ENCODE measurements at regions not wholly inside any gene's neighbourhood (a gene's known extent, or its start where the extent isn't known, plus 50 kb on each side); places are given as distances from the start of the nearest gene placed in this dataset.

DNA sequence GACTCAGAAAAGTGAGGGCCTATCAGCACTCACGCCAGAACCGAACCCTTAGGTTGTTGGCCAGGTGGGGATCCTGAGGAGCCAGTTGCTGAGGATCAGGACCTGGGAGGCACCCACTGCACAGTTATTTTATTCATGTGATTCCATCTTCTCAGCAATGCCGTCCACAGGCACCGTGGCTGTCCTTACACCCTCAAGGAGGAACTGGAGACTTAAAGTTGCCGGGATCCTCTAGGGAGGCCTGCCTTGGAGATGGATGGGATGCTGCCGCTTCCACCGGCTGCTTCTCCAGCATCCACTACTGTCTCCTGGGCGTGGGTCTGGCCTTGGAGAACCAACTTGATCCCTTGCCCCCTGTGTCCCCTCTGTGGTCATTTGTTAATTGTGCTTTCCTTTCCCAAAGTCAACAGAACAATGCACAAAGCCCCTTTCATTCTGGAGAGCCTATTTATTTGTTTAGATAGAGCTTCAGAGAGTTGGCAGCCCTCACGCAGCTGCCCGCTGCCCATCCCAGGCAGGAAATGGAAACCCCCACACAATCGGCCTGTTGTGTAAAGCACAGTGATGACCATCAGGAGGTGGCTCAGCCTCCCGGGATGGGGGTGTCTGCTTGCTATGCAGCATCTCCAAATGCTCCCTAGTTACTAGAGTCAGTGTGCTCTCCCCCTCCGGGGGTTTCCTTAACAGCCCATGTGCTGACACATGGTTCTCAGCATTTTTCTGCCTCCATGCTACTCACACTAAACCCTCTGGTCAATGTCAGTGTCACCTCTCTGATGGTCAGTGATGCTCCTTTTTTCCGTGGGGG, 52.9 kb upstream of the IGFBP3 start:
- Histone ChIP-seq H3K27me3 (ENCODE audit: insufficient read depth, low read length) (no peaks in the 10 kb centered on the region), H3K36me3 (ENCODE audit: insufficient read depth, low read length) (no peaks in the 10 kb centered on the region), H3K79me2 (ENCODE audit: insufficient read depth, low read length) (no peaks in the 10 kb centered on the region), H3K4me2 (ENCODE audit: insufficient read depth, low read length) (peak overlapping the region; percentile 24), H4K20me1 (ENCODE audit: insufficient read depth, low read length) (no peaks in the 10 kb centered on the region), H3K27ac (ENCODE audit: low read depth, low read length) (peak overlapping the region; percentile 26), H3K9me3 (ENCODE audit: low read depth, low read length) (no peaks in the 10 kb centered on the region), H3K4me3 (ENCODE audit: insufficient read depth, low read length) (no peak overlapping the region), H3K4me1 (ENCODE audit: insufficient read depth, low read length) (peaks cover 28% of the 10 kb centered on the region), H2AFZ (ENCODE audit: low read length) (peak overlapping the region; percentile 58)
- TF ChIP-seq, protein P1, sequence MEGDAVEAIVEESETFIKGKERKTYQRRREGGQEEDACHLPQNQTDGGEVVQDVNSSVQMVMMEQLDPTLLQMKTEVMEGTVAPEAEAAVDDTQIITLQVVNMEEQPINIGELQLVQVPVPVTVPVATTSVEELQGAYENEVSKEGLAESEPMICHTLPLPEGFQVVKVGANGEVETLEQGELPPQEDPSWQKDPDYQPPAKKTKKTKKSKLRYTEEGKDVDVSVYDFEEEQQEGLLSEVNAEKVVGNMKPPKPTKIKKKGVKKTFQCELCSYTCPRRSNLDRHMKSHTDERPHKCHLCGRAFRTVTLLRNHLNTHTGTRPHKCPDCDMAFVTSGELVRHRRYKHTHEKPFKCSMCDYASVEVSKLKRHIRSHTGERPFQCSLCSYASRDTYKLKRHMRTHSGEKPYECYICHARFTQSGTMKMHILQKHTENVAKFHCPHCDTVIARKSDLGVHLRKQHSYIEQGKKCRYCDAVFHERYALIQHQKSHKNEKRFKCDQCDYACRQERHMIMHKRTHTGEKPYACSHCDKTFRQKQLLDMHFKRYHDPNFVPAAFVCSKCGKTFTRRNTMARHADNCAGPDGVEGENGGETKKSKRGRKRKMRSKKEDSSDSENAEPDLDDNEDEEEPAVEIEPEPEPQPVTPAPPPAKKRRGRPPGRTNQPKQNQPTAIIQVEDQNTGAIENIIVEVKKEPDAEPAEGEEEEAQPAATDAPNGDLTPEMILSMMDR (IDR thresholded peaks at IDR 0.05; ENCODE audit: extremely low read depth, low read depth, low read length) = no peak
- DNase-seq (ENCODE audit: insufficient read length, low spot score, missing footprints) = peak; percentile 77

DNA sequence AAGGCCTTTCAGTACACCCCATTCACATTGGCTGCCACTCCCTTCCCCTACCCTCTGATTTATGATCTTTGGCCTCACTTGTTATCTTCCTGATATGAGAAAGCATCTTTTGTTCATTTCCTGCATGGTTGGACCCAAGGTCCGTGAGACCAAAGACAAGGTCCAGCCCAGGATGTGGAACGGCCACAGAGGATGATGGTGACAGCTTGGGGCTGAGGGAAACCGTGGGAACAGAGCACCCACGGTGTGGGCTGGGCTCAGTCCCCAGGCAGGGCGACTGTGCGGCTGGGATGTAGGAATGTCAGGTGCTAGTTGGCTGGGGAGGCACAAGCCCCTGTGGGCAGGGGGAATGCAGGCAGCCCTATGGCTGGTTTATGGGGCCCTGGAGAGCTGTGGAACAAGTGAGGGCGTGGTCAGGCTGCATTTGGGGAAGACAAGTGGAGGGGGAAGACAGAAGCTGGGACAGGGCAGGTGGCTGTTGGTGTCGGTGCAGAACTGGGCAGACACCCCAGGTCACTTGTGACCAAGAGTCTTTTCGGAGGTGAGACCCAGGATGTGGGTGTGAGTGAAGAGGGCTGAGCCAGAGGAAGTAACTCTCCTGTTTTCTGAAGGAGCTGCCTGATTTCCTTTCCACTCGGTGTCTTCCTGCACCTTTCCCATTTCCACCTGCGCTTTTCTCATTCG, 51.7 kb upstream of the IGFBP3 start:
- Histone ChIP-seq H3K27ac (ENCODE audit: low read depth, low read length) (no peak overlapping the region), H3K9me3 (ENCODE audit: low read depth, low read length) (no peaks in the 10 kb centered on the region), H3K4me1 (ENCODE audit: insufficient read depth, low read length) (peaks cover 17% of the 10 kb centered on the region), H3K27me3 (ENCODE audit: insufficient read depth, low read length) (no peaks in the 10 kb centered on the region), H2AFZ (ENCODE audit: low read length) (no peak overlapping the region), H3K79me2 (ENCODE audit: insufficient read depth, low read length) (no peaks in the 10 kb centered on the region), H3K36me3 (ENCODE audit: insufficient read depth, low read length) (no peaks in the 10 kb centered on the region), H3K4me3 (ENCODE audit: insufficient read depth, low read length) (no peak overlapping the region), H4K20me1 (ENCODE audit: insufficient read depth, low read length) (no peaks in the 10 kb centered on the region), H3K4me2 (ENCODE audit: insufficient read depth, low read length) (no peak overlapping the region)
- peak; percentile 44 for DNase-seq (ENCODE audit: insufficient read length, low spot score, missing footprints)
- TF ChIP-seq, protein P1 (IDR thresholded peaks at IDR 0.05; ENCODE audit: extremely low read depth, low read depth, low read length) = no peak

DNA sequence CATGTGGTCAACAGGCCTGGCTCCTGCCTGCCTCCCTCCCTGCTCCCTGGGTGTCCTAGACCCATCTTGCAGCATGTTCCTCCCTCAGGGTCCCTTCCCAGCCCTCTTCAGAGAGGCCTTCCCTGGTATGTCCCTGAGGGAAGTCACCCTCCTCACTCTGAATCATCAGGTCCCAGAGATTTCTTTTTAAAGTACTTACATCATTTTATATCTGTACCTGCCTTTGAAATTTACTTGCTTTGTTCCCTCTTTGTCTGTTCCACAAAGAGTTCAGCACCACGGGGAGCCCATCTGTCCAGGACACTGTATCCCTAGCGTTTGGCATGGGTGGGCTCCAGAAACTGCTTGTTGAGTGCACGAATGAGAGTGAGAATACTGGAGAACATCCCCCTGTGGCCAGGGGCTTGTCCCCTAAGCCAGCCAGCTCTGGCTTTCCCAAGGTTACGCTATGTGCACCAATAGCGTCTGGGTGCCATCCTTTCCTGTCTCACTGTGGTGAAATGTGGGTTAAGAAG, 50.6 kb upstream of the IGFBP3 start:
- H3K9me3 ChIP-seq (ENCODE audit: low read depth, low read length) = no peaks in the 10 kb centered on the region
- H3K36me3 ChIP-seq (ENCODE audit: insufficient read depth, low read length) = no peaks in the 10 kb centered on the region
- H3K27me3 ChIP-seq (ENCODE audit: insufficient read depth, low read length) = no peaks in the 10 kb centered on the region
- no peak overlapping the region for H3K4me3 ChIP-seq (ENCODE audit: insufficient read depth, low read length)
- no peak overlapping the region for H3K27ac ChIP-seq (ENCODE audit: low read depth, low read length)
- H3K4me1 ChIP-seq (ENCODE audit: insufficient read depth, low read length) = peaks cover 10% of the 10 kb centered on the region
- no peaks in the 10 kb centered on the region for H4K20me1 ChIP-seq (ENCODE audit: insufficient read depth, low read length)
- no peak overlapping the region for H2AFZ ChIP-seq (ENCODE audit: low read length)
- H3K79me2 ChIP-seq (ENCODE audit: insufficient read depth, low read length) = no peaks in the 10 kb centered on the region
- H3K4me2 ChIP-seq (ENCODE audit: insufficient read depth, low read length) = no peak overlapping the region
- TF ChIP-seq, protein P1 (IDR thresholded peaks at IDR 0.05; ENCODE audit: extremely low read depth, low read depth, low read length) = no peak
- no peak for DNase-seq (ENCODE audit: insufficient read length, low spot score, missing footprints)

DNA sequence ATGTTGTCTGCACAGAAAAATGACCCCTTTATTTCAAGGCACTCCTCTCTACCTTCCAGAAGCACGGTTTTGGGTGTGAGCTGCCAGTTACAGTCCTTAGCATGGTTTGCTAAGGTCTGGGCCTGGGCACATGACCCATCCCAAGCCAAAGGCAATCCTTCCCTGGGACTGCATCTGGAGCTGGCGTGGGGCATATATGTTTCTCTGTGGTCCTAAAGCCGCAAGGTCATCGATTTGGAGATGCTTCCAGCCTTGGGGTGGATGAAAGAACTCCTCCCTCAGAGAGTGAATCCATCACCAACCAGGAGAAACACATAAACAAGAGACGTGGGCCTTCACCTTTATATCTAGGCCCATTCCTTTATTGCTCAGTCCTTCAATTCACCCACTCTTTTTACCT, 50.1 kb upstream of the IGFBP3 start:
- Histone ChIP-seq H3K27ac (ENCODE audit: low read depth, low read length) (no peak overlapping the region), H3K9me3 (ENCODE audit: low read depth, low read length) (no peaks in the 10 kb centered on the region)

More for the DNA sequence above, 50.1 kb upstream of the IGFBP3 start:
- H3K4me3 ChIP-seq (ENCODE audit: insufficient read depth, low read length) = no peak overlapping the region
- no peaks in the 10 kb centered on the region for H4K20me1 ChIP-seq (ENCODE audit: insufficient read depth, low read length)
- peak; percentile 62 for DNase-seq (ENCODE audit: insufficient read length, low spot score, missing footprints)
- H3K79me2 ChIP-seq (ENCODE audit: insufficient read depth, low read length) = no peaks in the 10 kb centered on the region
- no peak overlapping the region for H2AFZ ChIP-seq (ENCODE audit: low read length)
- H3K36me3 ChIP-seq (ENCODE audit: insufficient read depth, low read length) = no peaks in the 10 kb centered on the region
- TF ChIP-seq, protein P1 (IDR thresholded peaks at IDR 0.05; ENCODE audit: extremely low read depth, low read depth, low read length) = no peak
- H3K4me1 ChIP-seq (ENCODE audit: insufficient read depth, low read length) = peaks cover 10% of the 10 kb centered on the region
- no peak overlapping the region for H3K4me2 ChIP-seq (ENCODE audit: insufficient read depth, low read length)
- H3K27me3 ChIP-seq (ENCODE audit: insufficient read depth, low read length) = no peaks in the 10 kb centered on the region

All from osteoblast (primary cell).